ENCODE measurements at regions not wholly inside any gene's neighbourhood (a gene's known extent, or its start where the extent isn't known, plus 50 kb on each side); places are given as distances from the start of the nearest gene placed in this dataset.

GRCh38 chr7:124692425-124692824 lies 73.2 kb downstream of the GPR37 start:
- no peak for TF ChIP-seq POLR2A (IDR thresholded peaks at IDR 0.05)
- no peak for TF ChIP-seq CTCF (IDR thresholded peaks at IDR 0.05)
- intact Hi-C loops (cut with DNase I; ENCODE audit: low total_unique reads), result no loop called here
- no peak for DNase-seq (ENCODE audit: low spot score in 2 of 2)
- H3K4me3 ChIP-seq (ENCODE audit: low read depth, poor library complexity, severe bottlenecking), result no peak overlapping the region
- WGBS, 2 donors, result 60 to 79% methylated on average over 1 of the region's 1 CpG

- intact Hi-C loops (cut with DNase I; ENCODE audit: low total_unique reads), result no loop called here
- no peak overlapping the region for H3K4me3 ChIP-seq (ENCODE audit: low read depth, poor library complexity, severe bottlenecking)
- TF ChIP-seq POLR2A (IDR thresholded peaks at IDR 0.05) (no peak), CTCF (IDR thresholded peaks at IDR 0.05) (no peak)
- DNase-seq (ENCODE audit: low spot score in 2 of 2), result no peak
Observed at GRCh38 chr7:124690840-124691239, 74.8 kb downstream of the GPR37 start.

GRCh38 chr7:124689931-124690330 lies 75.7 kb downstream of the GPR37 start:
- intact Hi-C loops (cut with DNase I; ENCODE audit: low total_unique reads), result no loop called here
- DNase-seq (ENCODE audit: low spot score in 2 of 2), result no peak
- 77 to 94% methylated on average over 1 of the region's 1 CpG for WGBS, 2 donors
- TF ChIP-seq CTCF (IDR thresholded peaks at IDR 0.05) (no peak), POLR2A (IDR thresholded peaks at IDR 0.05) (no peak)
- H3K4me3 ChIP-seq (ENCODE audit: low read depth, poor library complexity, severe bottlenecking), result no peak overlapping the region

- TF ChIP-seq CTCF (IDR thresholded peaks at IDR 0.05), result no peak
- TF ChIP-seq POLR2A (IDR thresholded peaks at IDR 0.05), result no peak
- H3K4me3 ChIP-seq (ENCODE audit: low read depth, poor library complexity, severe bottlenecking), result no peak overlapping the region
- WGBS, 2 donors, result 48 to 51% methylated on average over 2 of the region's 2 CpGs
- intact Hi-C loops (cut with DNase I; ENCODE audit: low total_unique reads), result no loop called here
- no peak for DNase-seq (ENCODE audit: low spot score in 2 of 2)
Observed at GRCh38 chr7:124689523-124689922, 76.1 kb downstream of the GPR37 start.

GRCh38 chr7:124688991-124689390 lies 76.6 kb downstream of the GPR37 start:
- intact Hi-C loops (cut with DNase I; ENCODE audit: low total_unique reads), result no loop called here
- WGBS, 2 donors, result 61 to 63% methylated on average over 3 of the region's 3 CpGs
- no peak overlapping the region for H3K4me3 ChIP-seq (ENCODE audit: low read depth, poor library complexity, severe bottlenecking)
- TF ChIP-seq POLR2A (IDR thresholded peaks at IDR 0.05), result no peak
- no peak for TF ChIP-seq CTCF (IDR thresholded peaks at IDR 0.05)
- no peak for DNase-seq (ENCODE audit: low spot score in 2 of 2)

- intact Hi-C loops (cut with DNase I; ENCODE audit: low total_unique reads), result no loop called here
- no peak for TF ChIP-seq CTCF (IDR thresholded peaks at IDR 0.05)
- no peak for DNase-seq (ENCODE audit: low spot score in 2 of 2)
- no peak overlapping the region for H3K4me3 ChIP-seq (ENCODE audit: low read depth, poor library complexity, severe bottlenecking)
Observed at GRCh38 chr7:124686543-124687171, 78.9 kb downstream of the GPR37 start.

Data from lower leg skin (tissue), 4 donors.